Brain pericyte (primary cell): ENCODE measurements at regions not wholly inside any gene's neighbourhood (a gene's known extent, or its start where the extent isn't known, plus 50 kb on each side); places are given as distances from the start of the nearest gene placed in this dataset.
A peak's percentile ranks its signal among the peaks of the same experiment; 100 is the strongest.

Experiments
- DNase-seq: peaks from one replicate; pipeline ENCODE4 v3.0.0-alpha.2; 2012; ENCODE audit warnings: low read depth, low spot score

- no peak for DNase-seq
Observed at GRCh38 chr1:162966613-162967012, 102.5 kb upstream of the RGS4 start.

- no peak for DNase-seq
Observed at GRCh38 chr1:162964901-162965300, 103.9 kb upstream of the CCDC190 start.

GRCh38 chr1:162956922-162957321, 95.9 kb upstream of the CCDC190 start:
- no peak for DNase-seq

- DNase-seq: no peak
Observed at GRCh38 chr1:162954824-162955223, 93.8 kb upstream of the CCDC190 start.

GRCh38 chr1:162952956-162953355, 92.0 kb upstream of the CCDC190 start:
- DNase-seq: no peak

- DNase-seq: no peak
Observed at GRCh38 chr1:162951553-162952315, 90.8 kb upstream of the CCDC190 start.

- DNase-seq: no peak
Observed at GRCh38 chr1:162950187-162950586, 89.2 kb upstream of the CCDC190 start.

- DNase-seq: no peak
Observed at GRCh38 chr1:162946701-162947100, 85.7 kb upstream of the CCDC190 start.

- no peak for DNase-seq
Observed at GRCh38 chr1:162944974-162945674, 84.1 kb upstream of the CCDC190 start.

GRCh38 chr1:162943622-162944021, 82.6 kb upstream of the CCDC190 start:
- DNase-seq: peak; percentile 31

- peak; percentile 20 for DNase-seq
Observed at GRCh38 chr1:162942916-162943559, 82.1 kb upstream of the CCDC190 start.

- DNase-seq: no peak
Observed at GRCh38 chr1:162941024-162941423, 80.0 kb upstream of the CCDC190 start.

GRCh38 chr1:162939035-162939434, 78.1 kb upstream of the CCDC190 start:
- DNase-seq: no peak

GRCh38 chr1:162937716-162938395, 76.9 kb upstream of the CCDC190 start:
- no peak for DNase-seq

- DNase-seq: no peak
Observed at GRCh38 chr1:162930976-162931560, 70.1 kb upstream of the CCDC190 start.

GRCh38 chr1:162930532-162930931, 69.6 kb upstream of the CCDC190 start:
- DNase-seq: no peak

- DNase-seq: no peak
Observed at GRCh38 chr1:162929177-162929576, 68.2 kb upstream of the CCDC190 start.

GRCh38 chr1:162928141-162928540, 67.2 kb upstream of the CCDC190 start:
- no peak for DNase-seq

GRCh38 chr1:162927421-162927820, 66.4 kb upstream of the CCDC190 start:
- DNase-seq: no peak

- no peak for DNase-seq
Observed at GRCh38 chr1:162926906-162927305, 65.9 kb upstream of the CCDC190 start.

- no peak for DNase-seq
Observed at GRCh38 chr1:162924179-162924578, 63.2 kb upstream of the CCDC190 start.

GRCh38 chr1:162922201-162922600, 61.2 kb upstream of the CCDC190 start:
- no peak for DNase-seq
